ENCODE measurements at regions not wholly inside any gene's neighbourhood (a gene's known extent, or its start where the extent isn't known, plus 50 kb on each side); places are given as distances from the start of the nearest gene placed in this dataset.
"Not testable (repeated sequence)": the region's sequence is repeated elsewhere in the genome, so short reads cannot be mapped to it uniquely, and the experiment has no call there.

- DNase-seq: peak; percentile 77
These were observed 93.0 kb downstream of the CRLF3 start for GRCh38 chr17:30731210-30732132.

- DNase-seq: not testable (repeated sequence)
These were observed 93.7 kb downstream of the CRLF3 start for GRCh38 chr17:30730837-30731209.

GRCh38 chr17:30730171-30730836 lies 94.2 kb downstream of the CRLF3 start:
- DNase-seq: not testable (repeated sequence)

GRCh38 chr17:30729471-30730170 lies 94.9 kb downstream of the CRLF3 start:
- DNase-seq: not testable (repeated sequence)

GRCh38 chr17:30727517-30727916 lies 97.0 kb downstream of the CRLF3 start:
- DNase-seq: not testable (repeated sequence)

GRCh38 chr17:30726734-30727133 lies 97.8 kb downstream of the CRLF3 start:
- not testable (repeated sequence) for DNase-seq

GRCh38 chr17:30726310-30726709 lies 98.2 kb downstream of the CRLF3 start:
- DNase-seq: not testable (repeated sequence)

- DNase-seq: not testable (repeated sequence)
These were observed 100.3 kb downstream of the CRLF3 start for GRCh38 chr17:30724034-30724650.

- not testable (repeated sequence) for DNase-seq
These were observed 102.2 kb downstream of the CRLF3 start for GRCh38 chr17:30722114-30722780.

GRCh38 chr17:30720971-30721370 lies 103.5 kb downstream of the CRLF3 start:
- DNase-seq: not testable (repeated sequence)

GRCh38 chr17:30720013-30720471 lies 104.5 kb downstream of the CRLF3 start:
- DNase-seq: no peak

- DNase-seq: peak; percentile 27
These were observed 105.1 kb downstream of the CRLF3 start for GRCh38 chr17:30719131-30719973.

GRCh38 chr17:30718691-30719090 lies 105.8 kb downstream of the CRLF3 start:
- not testable (repeated sequence) for DNase-seq

- DNase-seq: not testable (repeated sequence)
These were observed 106.4 kb downstream of the CRLF3 start for GRCh38 chr17:30718099-30718447.

GRCh38 chr17:30717291-30718098 lies 107.0 kb downstream of the CRLF3 start:
- no peak for DNase-seq

- no peak for DNase-seq
These were observed 107.8 kb downstream of the CRLF3 start for GRCh38 chr17:30716461-30717290.

- DNase-seq: peak; percentile 25
These were observed 109.5 kb downstream of the CRLF3 start for GRCh38 chr17:30714825-30715622.

- not testable (repeated sequence) for DNase-seq
These were observed 110.7 kb downstream of the CRLF3 start for GRCh38 chr17:30713805-30714204.
